ENCODE measurements at regions not wholly inside any gene's neighbourhood (a gene's known extent, or its start where the extent isn't known, plus 50 kb on each side); places are given as distances from the start of the nearest gene placed in this dataset.

DNA sequence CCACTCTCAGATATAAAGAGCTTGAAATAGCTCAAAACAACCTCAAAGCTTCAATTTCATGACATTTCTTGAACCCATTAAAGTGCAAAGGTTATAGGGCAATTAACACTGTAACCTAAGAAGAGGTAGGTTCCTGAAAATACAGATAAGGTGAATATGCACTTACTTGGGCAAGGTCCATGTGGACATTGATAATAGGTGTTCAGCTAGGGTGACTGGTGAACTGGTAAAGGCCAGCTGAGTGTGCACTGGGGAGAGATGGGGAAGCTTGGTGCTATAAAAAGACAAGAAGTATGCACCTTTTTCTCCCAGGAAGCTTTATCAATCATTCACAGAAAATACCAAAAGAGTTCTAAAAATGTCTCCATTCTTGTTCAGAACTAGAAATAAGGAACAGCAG lies 418.6 kb downstream of the SLC16A7 start:
- TF ChIP-seq REST (IDR thresholded peaks at IDR 0.05) (no peak), ZBTB33 (IDR thresholded peaks at IDR 0.05) (no peak), CTCF (IDR thresholded peaks at IDR 0.05; ENCODE audit: low read depth, low read length, missing input control) (no peak), ATF3 (IDR thresholded peaks at IDR 0.05) (no peak), GABPA (IDR thresholded peaks at IDR 0.05 in 1 of 2, conservative IDR thresholded peaks at IDR 0.05 in 1 of 2) (no peak), HNF4G (IDR thresholded peaks at IDR 0.05) (no peak)
- TF ChIP-seq, protein P1, sequence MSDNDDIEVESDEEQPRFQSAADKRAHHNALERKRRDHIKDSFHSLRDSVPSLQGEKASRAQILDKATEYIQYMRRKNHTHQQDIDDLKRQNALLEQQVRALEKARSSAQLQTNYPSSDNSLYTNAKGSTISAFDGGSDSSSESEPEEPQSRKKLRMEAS (IDR thresholded peaks at IDR 0.05), result no peak
